OCI-LY1 (cell line): ENCODE measurements at regions not wholly inside any gene's neighbourhood (a gene's known extent, or its start where the extent isn't known, plus 50 kb on each side); places are given as distances from the start of the nearest gene placed in this dataset.

Source experiments
- EZH2 ChIP-seq: fragments of 200-600 bp; sonication (generic), shearing (Covaris generic); IDR thresholded peaks from 2 replicates; pipeline ENCODE4 v1.8.0; 2017; ENCODE audit warnings: borderline replicate concordance, mixed run types, mild to moderate bottlenecking, antibody characterized with exemption, low read length, moderate library complexity, mixed read lengths
- TF ChIP-seq, protein P1 (sequence below): fragments of 200-600 bp; sonication (generic), shearing (Covaris generic); IDR thresholded peaks from 2 replicates; pipeline ENCODE4 v1.5.1; 2017; ENCODE audit warnings: mild to moderate bottlenecking, antibody characterized with exemption, low read length, moderate library complexity, mixed read lengths

DNA sequence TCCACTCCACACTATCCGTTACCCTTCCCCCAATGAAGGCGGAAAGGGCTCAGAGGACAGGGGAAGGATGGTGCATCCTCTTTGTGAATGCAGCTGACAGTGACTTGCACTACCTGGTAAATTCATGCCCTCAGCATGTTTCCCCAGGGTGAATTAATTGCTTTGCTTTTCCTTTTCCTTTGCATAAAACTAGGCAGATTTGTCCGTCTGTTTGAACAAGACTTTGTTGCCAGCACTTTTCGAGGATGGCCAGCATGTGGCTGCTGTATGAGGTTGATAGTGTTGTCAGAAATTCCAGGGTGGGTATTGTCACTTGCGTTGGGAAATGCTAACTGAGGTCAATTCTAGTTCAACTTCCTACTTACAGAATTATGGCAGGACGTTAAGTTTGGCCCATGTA is 79.0 kb upstream of the RARB start:
- TF ChIP-seq, protein P1, sequence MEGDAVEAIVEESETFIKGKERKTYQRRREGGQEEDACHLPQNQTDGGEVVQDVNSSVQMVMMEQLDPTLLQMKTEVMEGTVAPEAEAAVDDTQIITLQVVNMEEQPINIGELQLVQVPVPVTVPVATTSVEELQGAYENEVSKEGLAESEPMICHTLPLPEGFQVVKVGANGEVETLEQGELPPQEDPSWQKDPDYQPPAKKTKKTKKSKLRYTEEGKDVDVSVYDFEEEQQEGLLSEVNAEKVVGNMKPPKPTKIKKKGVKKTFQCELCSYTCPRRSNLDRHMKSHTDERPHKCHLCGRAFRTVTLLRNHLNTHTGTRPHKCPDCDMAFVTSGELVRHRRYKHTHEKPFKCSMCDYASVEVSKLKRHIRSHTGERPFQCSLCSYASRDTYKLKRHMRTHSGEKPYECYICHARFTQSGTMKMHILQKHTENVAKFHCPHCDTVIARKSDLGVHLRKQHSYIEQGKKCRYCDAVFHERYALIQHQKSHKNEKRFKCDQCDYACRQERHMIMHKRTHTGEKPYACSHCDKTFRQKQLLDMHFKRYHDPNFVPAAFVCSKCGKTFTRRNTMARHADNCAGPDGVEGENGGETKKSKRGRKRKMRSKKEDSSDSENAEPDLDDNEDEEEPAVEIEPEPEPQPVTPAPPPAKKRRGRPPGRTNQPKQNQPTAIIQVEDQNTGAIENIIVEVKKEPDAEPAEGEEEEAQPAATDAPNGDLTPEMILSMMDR, result no peak
- no peak for TF ChIP-seq EZH2
